IMR-90 (cell line): ENCODE measurements at regions not wholly inside any gene's neighbourhood (a gene's known extent, or its start where the extent isn't known, plus 50 kb on each side); places are given as distances from the start of the nearest gene placed in this dataset.

ENCODE experiments used
- ATAC-seq: fragments of 200-7000 bp; cut with Tn5 transposase; 2 replicates; pipeline ENCODE4 v1.9.1; 2020; ENCODE audit warnings: low read depth, mild to moderate bottlenecking, moderate library complexity
- BruUV-seq: library from RNA; stranded (reverse); fragments of 400-500 nt; replicated peaks from 2 replicates; lab custom pipeline; 2021; lab: Mats Ljungman, UMichigan
- CTCF ChIA-PET: fragments of 300-600 bp; formaldehyde crosslinking; extraction: SDS; loops from one replicate; lab custom pipeline; 2021; ENCODE audit warnings: antibody characterized with exemption; lab: Yijun Ruan, JAX
- POLR2A ChIA-PET: fragments of 300-600 bp; sonication (Branson Sonifier 250); formaldehyde crosslinking; loops from one replicate; lab custom pipeline; 2022; ENCODE audit warnings: antibody characterized with exemption; ENCODE audit not compliant: unreplicated experiment; lab: Charles Lee
- DNase-seq: peaks from one replicate; pipeline ENCODE4 v3.0.0; 2013
- H2AFZ ChIP-seq: replicated peaks from 2 replicates; pipeline ENCODE3; 2013; ENCODE audit warnings: low read length, mild to moderate bottlenecking; ENCODE audit not compliant: poor library complexity
- H2AK5ac ChIP-seq: 2 replicates; pipeline ENCODE4 v1.6.1; 2013; ENCODE audit warnings: low read depth, low read length, inconsistent platforms
- H2AK9ac ChIP-seq: replicated peaks from 2 replicates; pipeline ENCODE3; 2013; ENCODE audit warnings: mild to moderate bottlenecking, low read depth, low read length, moderate library complexity; ENCODE audit not compliant: poor library complexity
- H2BK120ac ChIP-seq: 2 replicates; pipeline ENCODE4 v1.6.1; 2013; ENCODE audit warnings: low read depth, low read length, inconsistent platforms
- H2BK15ac ChIP-seq: 3 replicates; pipeline ENCODE4 v1.6.1; 2013; ENCODE audit warnings: low read depth, low read length, inconsistent platforms
- H2BK20ac ChIP-seq: 2 replicates; pipeline ENCODE4 v1.6.1; 2013; ENCODE audit warnings: low read depth, mild to moderate bottlenecking, inconsistent platforms, low read length, moderate library complexity
- H2BK5ac ChIP-seq: 2 replicates; pipeline ENCODE4 v1.6.1; 2013; ENCODE audit warnings: mild to moderate bottlenecking, low read depth, low read length, inconsistent platforms; ENCODE audit not compliant: poor library complexity, severe bottlenecking
- H3K14ac ChIP-seq: replicated peaks from 2 replicates; pipeline ENCODE4 v1.6.1; 2013; ENCODE audit warnings: low read depth, low read length, inconsistent platforms
- H3K18ac ChIP-seq: 2 replicates; pipeline ENCODE4 v1.6.1; 2013; ENCODE audit warnings: low read depth, low read length, control low read depth
- H3K23ac ChIP-seq: 2 replicates; pipeline ENCODE4 v1.6.1; 2013; ENCODE audit warnings: low read depth, low read length, inconsistent platforms
- H3K27ac ChIP-seq: 2 replicates; pipeline ENCODE4 v1.5.1; 2013; ENCODE audit warnings: mild to moderate bottlenecking, control low read depth, low read length; ENCODE audit not compliant: insufficient read depth
- H3K27me3 ChIP-seq: 2 replicates; pipeline ENCODE4 v1.6.1; 2013; ENCODE audit warnings: low read length; ENCODE audit not compliant: control insufficient read depth, insufficient read depth
- H3K36me3 ChIP-seq: 2 replicates; pipeline ENCODE4 v1.6.1; 2013; ENCODE audit warnings: low read length, mixed read lengths; ENCODE audit not compliant: control insufficient read depth, insufficient read depth
- H3K4ac ChIP-seq: 2 replicates; pipeline ENCODE4 v1.6.1; 2013; ENCODE audit warnings: low read depth, low read length, inconsistent platforms
- H3K4me1 ChIP-seq: 2 replicates; pipeline ENCODE4 v1.6.1; 2013; ENCODE audit warnings: low read length, mixed read lengths; ENCODE audit not compliant: control insufficient read depth, insufficient read depth
- H3K4me2 ChIP-seq: 2 replicates; pipeline ENCODE4 v1.6.1; 2013; ENCODE audit warnings: low read depth, mild to moderate bottlenecking, control low read depth, low read length, moderate library complexity
- H3K4me3 ChIP-seq: 2 replicates; pipeline ENCODE4 v1.5.1; 2013; ENCODE audit warnings: low read depth, mild to moderate bottlenecking, control low read depth, low read length, moderate library complexity; ENCODE audit not compliant: insufficient read depth
- H3K56ac ChIP-seq: 2 replicates; pipeline ENCODE4 v1.6.1; 2013; ENCODE audit warnings: low read length, inconsistent platforms; ENCODE audit not compliant: insufficient read depth; ENCODE audit errors: extremely low read depth
- H3K79me1 ChIP-seq, 2 experiments: 2 replicates each; pipeline ENCODE4 v1.6.1; 2013; ENCODE audit warnings: low read length in 2 of 2, inconsistent platforms in 1 of 2, low read depth in 1 of 2
- H3K9ac ChIP-seq: 2 replicates; pipeline ENCODE4 v1.6.1; 2013; ENCODE audit warnings: low read depth, low read length, control low read depth
- H3K9me1 ChIP-seq: 2 replicates; pipeline ENCODE4 v1.6.1; 2013; ENCODE audit warnings: low read length, inconsistent platforms; ENCODE audit not compliant: insufficient read depth
- H3K9me3 ChIP-seq: 2 replicates; pipeline ENCODE4 v1.6.1; 2013; ENCODE audit warnings: low read length; ENCODE audit not compliant: control insufficient read depth, insufficient read depth
- H4K20me1 ChIP-seq: 2 replicates; pipeline ENCODE4 v1.6.1; 2013; ENCODE audit warnings: low read length, inconsistent platforms; ENCODE audit not compliant: insufficient read depth
- H4K5ac ChIP-seq: 2 replicates; pipeline ENCODE4 v1.6.1; 2013; ENCODE audit warnings: mild to moderate bottlenecking, low read depth, low read length, control low read depth
- H4K8ac ChIP-seq, 2 experiments: 2 replicates each; pipeline ENCODE4 v1.6.1; 2013; ENCODE audit warnings: low read depth in 2 of 2, low read length in 2 of 2, control low read depth in 1 of 2, inconsistent platforms in 1 of 2
- H4K91ac ChIP-seq: 2 replicates; pipeline ENCODE4 v1.6.1; 2013; ENCODE audit warnings: low read depth, low read length, inconsistent platforms; ENCODE audit not compliant: insufficient read depth
- BHLHE40 ChIP-seq: fragments of 150-350 bp; IDR thresholded peaks from 2 replicates; pipeline ENCODE4 v1.6.1; 2016; ENCODE audit warnings: mild to moderate bottlenecking, low read depth, low read length
- CEBPB ChIP-seq: IDR thresholded peaks from 2 replicates; pipeline ENCODE4 v1.6.1; 2012; ENCODE audit warnings: low read depth, low read length, improper control_type of control experiment
- CTCF ChIP-seq: conservative IDR thresholded peaks from 2 replicates; pipeline ENCODE4 v1.5.1; 2012; ENCODE audit warnings: mild to moderate bottlenecking, low read depth, low read length, improper control_type of control experiment
- ELK1 ChIP-seq: fragments of 150-350 bp; IDR thresholded peaks from 2 replicates; pipeline ENCODE4 v1.6.1; 2016; ENCODE audit warnings: low read depth, mild to moderate bottlenecking, low read length, moderate library complexity, borderline replicate concordance
- MAZ ChIP-seq: IDR thresholded peaks from 2 replicates; pipeline ENCODE4 v1.6.1; 2012; ENCODE audit warnings: low read depth, mild to moderate bottlenecking, low read length, improper control_type of control experiment, moderate library complexity, borderline replicate concordance
- MXI1 ChIP-seq: IDR thresholded peaks from 2 replicates; pipeline ENCODE4 v1.6.1; 2012; ENCODE audit warnings: low read depth, mild to moderate bottlenecking, low read length, moderate library complexity, borderline replicate concordance
- RAD21 ChIP-seq: IDR thresholded peaks from 2 replicates; pipeline ENCODE4 v1.6.1; 2012; ENCODE audit warnings: low read length, improper control_type of control experiment
- RFX5 ChIP-seq: IDR thresholded peaks from 2 replicates; pipeline ENCODE4 v1.8.0; 2012; ENCODE audit warnings: low read depth, mild to moderate bottlenecking, low read length, moderate library complexity
- USF2 ChIP-seq: fragments of 150-350 bp; IDR thresholded peaks from 2 replicates; pipeline ENCODE4 v1.6.1; 2017; ENCODE audit warnings: mild to moderate bottlenecking, antibody characterized with exemption, low read length, low read depth
- WGBS, 2 experiments: methylation state at CpG; one replicate each; pipeline versions ENCODE4 v1.1.5 to v1.1.7; 2013; ENCODE audit warnings: missing lambda C conversion rate in 2 of 2; ENCODE audit not compliant: insufficient read length in 1 of 2; ENCODE audit errors: extremely low coverage in 2 of 2; 5-methylcytosine and 5-hydroxymethylcytosine counted together
- dilution Hi-C: fragments of 300-500 bp; cut with HindIII; formaldehyde crosslinking; loops from one replicate; pipeline ENCODE4 v1.14.3; 2018; ENCODE audit warnings: low sequenced_read_pairs; ENCODE audit not compliant: unreplicated experiment
- in situ Hi-C: fragments of 300-500 bp; cut with MboI; formaldehyde crosslinking; loops from 3 replicates; pipeline ENCODE4 v1.14.3; 2019; ENCODE audit warnings: low sequenced_read_pairs, inconsistent platforms, mixed read lengths
- intact Hi-C: fragments of 100-400 bp; cut with micrococcal nuclease; formaldehyde crosslinking; loops from 2 replicates; pipeline ENCODE4 v1.10.0; 2022

- ChIA-PET CTCF (no interaction called here), POLR2A (no interaction called here)
- no peak overlapping the region for H3K23ac ChIP-seq
- no peak overlapping the region for H3K14ac ChIP-seq
- H2AFZ ChIP-seq: no peak overlapping the region
- 0 out of 2 replicates have a peak, but pooled peaks cover 3% of the 10 kb centered on the region for H3K9me1 ChIP-seq
- H3K27me3 ChIP-seq: no peaks in the 10 kb centered on the region
- H3K4me3 ChIP-seq: no peak overlapping the region
- in situ Hi-C loops (no loop called here), dilution Hi-C loops (no loop called here), intact Hi-C loops (no loop called here)
- ATAC-seq (no peak), DNase-seq (no peak)
- no TSS peak for BruUV-seq
- no peak overlapping the region for H3K56ac ChIP-seq
- no peaks in the 10 kb centered on the region for H3K36me3 ChIP-seq
- H3K4ac ChIP-seq: no peak overlapping the region
- H3K4me1 ChIP-seq: peaks cover 5% of the 10 kb centered on the region
- H2BK20ac ChIP-seq: no peak overlapping the region
- H3K27ac ChIP-seq: no peak overlapping the region
- H4K20me1 ChIP-seq: no peaks in the 10 kb centered on the region
- H4K8ac ChIP-seq: no peak overlapping the region
- H3K9ac ChIP-seq: no peak overlapping the region
- no peak overlapping the region for H2BK120ac ChIP-seq
- H3K4me2 ChIP-seq: no peak overlapping the region
- H2AK9ac ChIP-seq: no peak overlapping the region
- H2AK5ac ChIP-seq: no peak overlapping the region
- H4K5ac ChIP-seq: no peak overlapping the region
- WGBS, 2 experiments: no CpG with 5 or more reads among the region's 2 CpGs
- H4K91ac ChIP-seq: no peak overlapping the region
- TF ChIP-seq RAD21: no peak
- TF ChIP-seq RFX5: no peak
- no peak for TF ChIP-seq USF2
- TF ChIP-seq CTCF: no peak
- no peak for TF ChIP-seq BHLHE40
- no peak for TF ChIP-seq CEBPB
- TF ChIP-seq ELK1: no peak
- no peak for TF ChIP-seq MXI1
- no peak for TF ChIP-seq MAZ
- no peaks in the 10 kb centered on the region for H3K79me1 ChIP-seq
- no peak overlapping the region for H2BK5ac ChIP-seq
- no peak overlapping the region for H3K18ac ChIP-seq
- H2BK15ac ChIP-seq: no peak overlapping the region
- H3K9me3 ChIP-seq: peaks cover 10% of the 10 kb centered on the region
Observed at GRCh38 chr3:105974381-105974780, 105.6 kb upstream of the CBLB start.
